ENCODE measurements at regions not wholly inside any gene's neighbourhood (a gene's known extent, or its start where the extent isn't known, plus 50 kb on each side); places are given as distances from the start of the nearest gene placed in this dataset.
"Not testable (repeated sequence)": the region's sequence is repeated elsewhere in the genome, so short reads cannot be mapped to it uniquely, and the experiment has no call there.

GRCh38 chr14:25868521-25869314 lies 729.1 kb downstream of the NOVA1 start:
- no peak for DNase-seq (ENCODE audit: low spot score)

GRCh38 chr14:25861406-25861805 lies 736.4 kb downstream of the NOVA1 start:
- DNase-seq (ENCODE audit: low spot score): no peak

- DNase-seq (ENCODE audit: low spot score): no peak
These were observed 749.2 kb downstream of the NOVA1 start for GRCh38 chr14:25848601-25849000.

GRCh38 chr14:25846246-25846645 lies 751.6 kb downstream of the NOVA1 start:
- no peak for DNase-seq (ENCODE audit: low spot score)

GRCh38 chr14:25843481-25844470 lies 754.1 kb downstream of the NOVA1 start:
- no peak for DNase-seq (ENCODE audit: low spot score)

GRCh38 chr14:25841226-25841625 lies 756.6 kb downstream of the NOVA1 start:
- no peak for DNase-seq (ENCODE audit: low spot score)

GRCh38 chr14:25837551-25837965 lies 760.3 kb downstream of the NOVA1 start:
- DNase-seq (ENCODE audit: low spot score): no peak

GRCh38 chr14:25836636-25837035 lies 761.2 kb downstream of the NOVA1 start:
- DNase-seq (ENCODE audit: low spot score): no peak

- DNase-seq (ENCODE audit: low spot score): no peak
These were observed 764.3 kb downstream of the NOVA1 start for GRCh38 chr14:25833341-25834126.

- DNase-seq (ENCODE audit: low spot score): no peak
These were observed 765.2 kb downstream of the NOVA1 start for GRCh38 chr14:25832585-25832984.

- no peak for DNase-seq (ENCODE audit: low spot score)
These were observed 769.3 kb downstream of the NOVA1 start for GRCh38 chr14:25828562-25828961.

GRCh38 chr14:25826105-25826504 lies 771.7 kb downstream of the NOVA1 start:
- no peak for DNase-seq (ENCODE audit: low spot score)

- DNase-seq (ENCODE audit: low spot score): no peak
These were observed 770.4 kb upstream of the STXBP6 start for GRCh38 chr14:25820368-25820767.

- not testable (repeated sequence) for DNase-seq (ENCODE audit: low spot score)
These were observed 764.7 kb upstream of the STXBP6 start for GRCh38 chr14:25814622-25815021.

GRCh38 chr14:25803386-25804018 lies 753.6 kb upstream of the STXBP6 start:
- DNase-seq (ENCODE audit: low spot score): no peak

GRCh38 chr14:25800841-25801240 lies 750.9 kb upstream of the STXBP6 start:
- no peak for DNase-seq (ENCODE audit: low spot score)

GRCh38 chr14:25788252-25788651 lies 738.3 kb upstream of the STXBP6 start:
- DNase-seq (ENCODE audit: low spot score): no peak

- DNase-seq (ENCODE audit: low spot score): no peak
These were observed 716.0 kb upstream of the STXBP6 start for GRCh38 chr14:25765909-25766308.

GRCh38 chr14:25759920-25760655 lies 710.1 kb upstream of the STXBP6 start:
- DNase-seq (ENCODE audit: low spot score): no peak

- no peak for DNase-seq (ENCODE audit: low spot score)
These were observed 709.3 kb upstream of the STXBP6 start for GRCh38 chr14:25759256-25759655.

- no peak for DNase-seq (ENCODE audit: low spot score)
These were observed 707.4 kb upstream of the STXBP6 start for GRCh38 chr14:25757364-25757763.
